Stimulated activated CD8-positive, alpha-beta memory T cell treated with anti-CD3 and anti-CD28 coated beads, Interleukin-4, amount 100 ng/mL, for 4 hours (primary cell): ENCODE measurements at regions not wholly inside any gene's neighbourhood (a gene's known extent, or its start where the extent isn't known, plus 50 kb on each side); places are given as distances from the start of the nearest gene placed in this dataset.
"Not testable (repeated sequence)": the region's sequence is repeated elsewhere in the genome, so short reads cannot be mapped to it uniquely, and the experiment has no call there.

Source experiments
- DNase-seq, 2 donors: peaks; one replicate each; pipeline ENCODE4 v3.0.0-alpha.2; 2020; ENCODE audit warnings: low read depth in 2 of 2, low spot score in 1 of 2

DNA sequence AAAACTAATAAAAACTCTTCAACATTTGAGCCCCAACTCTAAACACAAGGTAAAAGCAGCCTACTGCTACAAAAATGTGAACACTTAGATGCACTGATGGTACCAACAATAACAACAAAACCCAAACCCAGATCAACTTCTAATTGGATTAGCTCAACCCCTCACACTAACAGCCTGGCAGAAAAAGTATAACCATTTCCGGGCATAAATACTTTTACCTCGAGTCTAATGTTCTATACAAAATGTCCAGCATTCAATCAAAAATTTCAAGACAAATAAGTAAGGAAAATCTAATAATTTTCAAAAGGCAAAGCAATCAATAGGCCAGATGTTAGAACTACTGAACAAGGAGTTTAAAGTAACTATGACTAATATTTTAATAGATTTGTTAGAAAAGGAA is 303.3 kb downstream of the ARRDC4 start:
- DNase-seq = no peak

GRCh38 chr15:98266295-98266694 is 305.8 kb downstream of the ARRDC4 start:
- DNase-seq = no peak

GRCh38 chr15:98268163-98268562 is 307.7 kb downstream of the ARRDC4 start:
- DNase-seq = no peak

- DNase-seq = no peak
Measured at GRCh38 chr15:98272625-98273024, 312.1 kb downstream of the ARRDC4 start.

- no peak for DNase-seq
Measured at GRCh38 chr15:98276018-98276417, 315.5 kb downstream of the ARRDC4 start.

DNA sequence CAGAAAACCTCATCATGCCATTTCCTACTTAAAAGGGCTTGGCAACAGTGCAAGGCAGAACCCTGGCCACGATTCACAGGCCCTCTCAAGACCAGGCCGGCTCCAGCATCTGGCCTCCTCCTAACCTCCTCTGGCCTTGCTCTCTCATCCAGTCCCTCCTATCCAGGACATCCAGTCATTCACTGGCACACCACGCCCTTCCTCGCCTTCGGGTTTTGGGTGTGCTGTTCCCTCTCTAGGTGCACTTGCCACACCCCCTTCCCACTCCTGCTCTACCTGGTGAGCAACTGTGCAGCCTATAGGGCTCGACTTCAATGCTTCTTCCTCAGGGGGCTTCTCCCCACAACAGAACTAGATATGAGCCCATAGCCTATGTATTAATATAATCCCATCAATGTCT is 317.1 kb downstream of the ARRDC4 start:
- DNase-seq = no peak

DNA sequence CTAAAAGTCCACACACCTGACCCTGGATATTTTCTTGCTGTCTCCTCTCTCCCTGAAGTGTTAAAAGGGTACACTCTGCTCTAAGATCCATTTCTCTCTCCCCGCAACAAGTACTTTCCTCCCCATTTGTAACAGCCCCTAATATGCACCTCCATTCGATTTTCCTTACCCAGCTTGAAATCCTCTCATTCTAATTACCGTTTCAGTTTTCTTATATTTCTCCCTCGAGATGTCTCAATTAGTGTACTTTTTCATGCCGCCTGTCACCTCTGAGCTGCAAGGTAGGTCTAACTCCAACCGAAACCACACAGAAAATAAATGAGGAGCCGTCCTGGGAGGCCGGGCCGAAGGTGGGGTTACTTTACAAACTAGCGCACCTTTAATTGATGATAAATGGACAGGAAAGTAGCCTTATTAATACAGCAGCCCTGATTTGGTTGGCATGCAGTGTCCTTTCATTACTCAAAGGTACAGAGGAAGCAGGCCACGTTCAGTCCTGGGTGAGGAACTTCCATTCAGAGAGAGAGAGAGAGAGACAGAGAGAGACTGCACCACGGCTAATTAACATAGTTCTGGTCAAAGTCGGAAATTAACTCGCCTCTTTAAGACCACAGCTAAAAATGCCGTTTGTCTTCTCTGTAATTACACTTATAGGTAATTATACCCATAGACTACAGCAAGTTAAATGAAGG is 319.9 kb downstream of the ARRDC4 start:
- no peak for DNase-seq

- no peak for DNase-seq
Measured at GRCh38 chr15:98281130-98281529, 320.6 kb downstream of the ARRDC4 start.

DNA sequence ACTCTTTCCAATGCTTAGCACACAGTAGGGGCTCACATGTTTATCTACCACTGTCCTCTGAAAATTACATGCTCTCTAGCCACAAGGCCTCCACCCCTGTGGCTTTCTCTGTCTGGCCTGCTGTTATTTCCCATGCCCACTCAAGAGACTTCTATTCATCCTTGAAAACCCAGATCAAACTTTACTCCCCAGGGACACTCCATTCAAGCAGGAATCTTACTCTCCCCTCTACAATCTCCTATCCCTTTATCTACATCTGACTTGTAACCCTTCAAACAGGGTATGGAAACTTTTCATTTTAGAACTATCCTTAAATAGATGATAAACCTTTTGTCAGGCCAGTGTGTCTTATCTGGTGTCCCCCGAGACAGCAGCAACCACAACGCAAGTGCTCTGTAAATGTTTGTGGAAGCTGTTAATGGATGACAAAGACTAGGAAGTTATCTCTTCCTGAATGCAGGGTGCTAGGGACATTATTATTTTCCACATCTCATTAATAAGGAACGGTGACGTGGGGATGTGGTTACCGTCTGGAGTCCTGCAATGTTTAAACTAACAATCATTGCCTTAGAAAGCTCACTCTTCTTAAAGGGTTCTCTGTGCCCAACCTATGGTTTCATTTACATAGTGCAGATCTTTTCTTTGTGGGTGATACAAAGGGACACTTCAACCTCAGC is 322.3 kb downstream of the ARRDC4 start:
- no peak for DNase-seq

DNA sequence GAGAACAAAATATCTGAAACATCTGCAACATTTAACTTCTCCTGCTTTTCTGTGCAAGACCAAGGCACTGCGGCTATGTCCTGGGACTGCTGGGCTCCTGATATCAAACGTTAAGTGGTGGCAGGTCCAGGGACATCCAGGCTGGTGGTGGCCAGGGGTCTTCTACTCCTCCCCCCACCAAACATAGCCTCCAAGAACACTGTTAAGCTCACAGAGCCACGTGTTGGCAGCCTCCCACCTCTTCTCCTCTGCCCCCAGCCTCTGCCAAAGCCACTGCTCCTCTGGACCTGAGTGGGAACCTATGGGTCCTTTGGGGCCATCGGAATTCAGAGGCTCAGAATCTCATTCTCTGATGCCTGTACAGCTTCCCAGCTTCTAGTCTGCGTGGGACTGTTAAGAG is 325.7 kb downstream of the ARRDC4 start:
- DNase-seq = no peak

GRCh38 chr15:98286831-98287230 is 326.3 kb downstream of the ARRDC4 start:
- no peak for DNase-seq

- DNase-seq = no peak
Measured at GRCh38 chr15:98288091-98288590, 327.6 kb downstream of the ARRDC4 start.

DNA sequence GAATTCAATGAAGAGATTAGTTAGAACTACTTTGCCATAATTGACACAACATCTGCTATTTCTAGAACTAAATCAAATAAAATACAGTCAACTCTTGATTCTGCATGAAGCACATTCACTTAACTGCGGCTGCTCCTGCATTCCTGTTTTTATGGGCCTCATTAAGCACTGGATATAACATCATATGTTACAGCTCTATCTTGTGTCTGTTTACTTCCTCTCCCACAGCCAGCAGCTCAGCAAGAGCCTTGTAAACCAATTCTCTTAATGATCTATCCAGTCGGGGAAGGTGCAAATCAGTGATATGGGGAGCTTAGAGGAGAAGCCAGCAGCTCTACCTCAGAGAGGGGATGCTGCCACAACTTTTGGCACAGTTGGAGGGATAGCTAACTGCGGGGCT is 329.2 kb downstream of the ARRDC4 start:
- DNase-seq = no peak

DNA sequence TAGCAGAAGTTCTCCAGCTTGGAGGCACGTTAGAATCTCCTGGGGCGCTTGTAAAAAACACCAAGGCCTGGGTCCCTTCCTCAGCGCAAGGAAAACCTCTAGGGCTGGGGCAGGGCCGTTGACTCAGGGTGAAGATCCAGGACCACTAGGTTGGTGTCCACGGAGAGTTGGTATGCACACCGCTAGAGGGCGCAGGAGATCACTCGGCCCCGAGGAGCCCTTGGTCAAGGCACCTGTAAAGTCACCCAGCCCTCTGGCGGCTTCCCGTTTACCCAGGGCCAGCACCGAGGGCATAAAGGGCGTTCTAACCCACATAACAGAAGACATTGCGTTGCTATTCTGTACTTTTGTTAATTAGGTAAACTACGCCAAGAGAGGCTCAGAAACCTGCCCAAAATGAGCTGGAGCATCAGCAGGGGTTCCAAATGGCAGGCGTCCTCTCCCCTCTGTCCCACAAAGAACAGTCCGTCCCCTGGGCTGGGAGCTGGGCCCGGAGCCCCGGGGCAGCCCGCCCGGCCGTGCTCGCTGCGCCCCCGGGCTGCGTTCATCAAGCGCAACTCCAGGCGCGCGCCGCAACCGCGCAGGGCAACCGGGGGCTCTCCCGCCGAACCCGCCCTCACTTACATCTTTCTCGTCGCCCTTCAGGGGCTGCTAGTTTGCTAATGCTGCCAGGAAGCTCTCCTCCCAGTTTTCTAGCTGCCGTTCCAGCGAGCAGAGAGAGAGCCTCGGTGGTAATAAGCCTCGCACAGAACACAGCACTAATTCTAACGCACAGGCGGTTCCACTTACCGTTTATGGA is 332.1 kb downstream of the ARRDC4 start:
- no peak for DNase-seq

GRCh38 chr15:98294126-98294525 is 333.6 kb downstream of the ARRDC4 start:
- no peak for DNase-seq

- not testable (repeated sequence) for DNase-seq
Measured at GRCh38 chr15:98295101-98295759, 334.7 kb downstream of the ARRDC4 start.

DNA sequence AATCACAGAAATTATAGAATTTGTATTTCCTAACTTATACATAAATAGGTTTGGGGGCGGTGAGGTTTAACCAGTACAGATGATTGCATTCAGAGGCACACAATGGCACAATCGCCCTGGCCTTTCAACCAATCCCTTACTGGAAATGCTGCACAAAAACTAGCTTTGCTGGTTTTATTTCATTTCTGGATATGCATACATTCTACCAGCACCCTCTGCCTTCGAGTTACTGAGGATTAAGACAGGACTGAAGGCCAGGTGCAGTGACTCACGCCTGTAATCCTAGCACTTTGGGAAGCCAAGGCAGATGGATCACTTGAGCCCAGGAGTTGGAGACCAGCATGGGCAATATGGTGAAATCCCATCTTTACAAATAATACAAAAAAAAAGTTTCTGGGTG is 336.1 kb downstream of the ARRDC4 start:
- DNase-seq = no peak

GRCh38 chr15:98304371-98304770 is 343.9 kb downstream of the ARRDC4 start:
- no peak for DNase-seq

- DNase-seq = no peak
Measured at GRCh38 chr15:98308117-98308516, 340.2 kb upstream of the IGF1R start.

DNA sequence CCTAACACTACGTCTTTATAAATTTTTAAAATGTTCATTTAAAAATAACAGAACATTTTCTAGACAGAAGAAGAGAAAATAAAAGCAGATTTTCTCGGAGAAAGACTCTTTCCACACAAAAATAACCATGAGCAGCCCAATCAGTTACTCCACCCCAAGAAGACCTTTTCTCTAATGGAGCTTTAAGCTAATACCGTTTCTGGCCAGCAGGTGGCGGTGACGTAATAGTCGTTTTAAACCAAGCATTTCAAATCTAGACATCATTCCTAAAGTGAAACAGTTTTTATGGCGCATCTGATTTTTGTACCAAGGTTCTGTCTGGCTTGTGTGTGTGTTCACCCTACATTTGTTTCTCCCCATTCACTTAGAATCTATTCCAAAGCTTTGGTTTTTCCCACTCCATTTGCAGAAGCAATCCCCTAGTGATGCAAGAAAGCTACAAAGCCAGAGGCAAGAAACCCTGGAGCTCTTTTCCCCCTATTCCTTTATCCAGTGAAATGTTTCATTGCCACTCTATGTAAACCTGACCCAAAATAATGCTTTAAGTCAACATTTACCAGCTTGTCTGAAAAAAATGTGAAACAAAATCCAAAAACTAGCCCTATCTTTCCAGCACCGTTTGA is 336.7 kb upstream of the IGF1R start:
- DNase-seq = peak; percentile 9 to 51

DNA sequence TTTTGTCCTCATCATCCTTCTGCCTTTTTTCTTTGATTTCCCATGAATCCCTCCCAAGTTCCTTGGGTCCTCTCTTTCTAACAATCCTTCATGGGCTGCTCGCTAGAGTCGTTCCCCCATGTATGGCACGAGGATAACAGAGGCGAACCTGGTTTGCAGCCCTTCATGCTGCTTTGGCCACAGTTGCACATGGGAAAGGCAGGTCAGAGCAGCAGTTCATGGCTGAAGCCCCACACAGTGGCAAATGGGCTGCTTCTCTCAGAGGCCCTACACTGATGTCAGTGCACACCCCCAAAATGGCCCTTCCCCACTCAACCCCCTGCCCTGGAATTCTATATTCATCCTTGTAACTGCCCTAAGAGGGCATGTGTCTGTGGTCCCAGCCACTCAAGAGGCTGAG is 335.4 kb upstream of the IGF1R start:
- DNase-seq = no peak
